ENCODE measurements at regions not wholly inside any gene's neighbourhood (a gene's known extent, or its start where the extent isn't known, plus 50 kb on each side); places are given as distances from the start of the nearest gene placed in this dataset.
"Not testable (repeated sequence)": the region's sequence is repeated elsewhere in the genome, so short reads cannot be mapped to it uniquely, and the experiment has no call there.

- no peak for TF ChIP-seq CTCF (IDR thresholded peaks at IDR 0.05; ENCODE audit: borderline replicate concordance, control extremely low read depth, extremely low read depth, insufficient read depth, missing control alignments)
- in situ Hi-C loops (cut with MboI; ENCODE audit: low sequenced_read_pairs, unreplicated experiment), result no loop called here
These were observed 643.9 kb upstream of the VRK2 start for GRCh38 chr2:57402755-57403154.

GRCh38 chr2:57407772-57408201, 638.8 kb upstream of the VRK2 start:
- in situ Hi-C loops (cut with MboI; ENCODE audit: low sequenced_read_pairs, unreplicated experiment), result no loop called here
- no peak for TF ChIP-seq CTCF (IDR thresholded peaks at IDR 0.05; ENCODE audit: borderline replicate concordance, control extremely low read depth, extremely low read depth, insufficient read depth, missing control alignments)
- no peak for DNase-seq (ENCODE audit: low spot score)

More at GRCh38 chr2:57402755-57403154, 643.9 kb upstream of the VRK2 start:
- no peak for DNase-seq (ENCODE audit: low spot score)

GRCh38 chr2:57408587-57408986, 638.0 kb upstream of the VRK2 start:
- no peak for TF ChIP-seq CTCF (IDR thresholded peaks at IDR 0.05; ENCODE audit: borderline replicate concordance, control extremely low read depth, extremely low read depth, insufficient read depth, missing control alignments)
- in situ Hi-C loops (cut with MboI; ENCODE audit: low sequenced_read_pairs, unreplicated experiment), result no loop called here
- DNase-seq (ENCODE audit: low spot score), result no peak

DNA sequence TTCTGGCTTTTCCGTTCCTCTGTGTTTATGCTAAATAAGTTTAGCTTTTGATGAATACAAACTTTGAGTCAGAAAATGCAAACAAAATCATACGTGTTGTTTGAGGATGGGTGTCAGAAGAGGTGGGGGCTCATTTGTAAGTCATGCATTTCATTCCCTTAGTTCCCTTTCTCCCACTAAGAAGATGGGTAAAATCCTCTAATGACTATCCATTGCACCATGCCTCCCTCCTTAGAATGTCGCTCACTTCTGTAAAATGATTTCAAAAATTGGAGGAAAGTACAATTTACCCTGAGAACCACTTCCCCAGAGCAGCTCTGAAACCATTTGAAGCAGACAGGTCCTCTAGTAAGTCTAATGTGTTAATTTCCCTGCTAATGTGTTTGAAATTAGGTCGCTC, 629.6 kb upstream of the VRK2 start:
- in situ Hi-C loops (cut with MboI; ENCODE audit: low sequenced_read_pairs, unreplicated experiment), result no loop called here
- DNase-seq (ENCODE audit: low spot score), result no peak
- no peak for TF ChIP-seq CTCF (IDR thresholded peaks at IDR 0.05; ENCODE audit: borderline replicate concordance, control extremely low read depth, extremely low read depth, insufficient read depth, missing control alignments)

- DNase-seq (ENCODE audit: low spot score); in situ Hi-C loops (cut with MboI; ENCODE audit: low sequenced_read_pairs, unreplicated experiment): not testable (repeated sequence)
These were observed 627.7 kb upstream of the VRK2 start for GRCh38 chr2:57418859-57419346.

- no peak for TF ChIP-seq CTCF (IDR thresholded peaks at IDR 0.05; ENCODE audit: borderline replicate concordance, control extremely low read depth, extremely low read depth, insufficient read depth, missing control alignments)
- in situ Hi-C loops (cut with MboI; ENCODE audit: low sequenced_read_pairs, unreplicated experiment), result no loop called here
- DNase-seq (ENCODE audit: low spot score), result no peak
These were observed 616.8 kb upstream of the VRK2 start for GRCh38 chr2:57429831-57430230.

DNA sequence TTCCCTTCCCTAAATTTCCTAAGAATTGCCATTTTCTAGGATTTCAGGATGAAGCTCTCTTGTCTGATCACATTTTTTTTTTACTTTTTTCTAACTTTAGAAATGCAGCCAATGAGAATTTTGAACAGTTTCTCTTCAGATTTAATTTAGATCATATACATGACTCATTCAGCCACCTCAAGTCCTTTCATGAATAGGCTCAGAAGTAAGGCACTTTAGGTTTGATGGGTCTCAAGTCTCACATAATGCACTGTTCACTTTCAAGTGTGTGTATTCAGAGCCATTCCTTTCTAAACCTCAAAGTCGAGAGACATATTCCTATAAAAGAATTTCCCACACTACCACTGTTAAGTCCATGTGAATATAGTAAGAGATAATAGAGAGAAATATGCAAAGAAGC, 614.1 kb upstream of the VRK2 start:
- DNase-seq (ENCODE audit: low spot score), result no peak
- no peak for TF ChIP-seq CTCF (IDR thresholded peaks at IDR 0.05; ENCODE audit: borderline replicate concordance, control extremely low read depth, extremely low read depth, insufficient read depth, missing control alignments)
- in situ Hi-C loops (cut with MboI; ENCODE audit: low sequenced_read_pairs, unreplicated experiment), result no loop called here

All from GM13976 (cell line).